BE2C (cell line): ENCODE measurements at regions not wholly inside any gene's neighbourhood (a gene's known extent, or its start where the extent isn't known, plus 50 kb on each side); places are given as distances from the start of the nearest gene placed in this dataset.

Source experiments
- DNase-seq: peaks from one replicate; pipeline ENCODE4 v3.0.0-alpha.2; 2020
- H3K27me3 ChIP-seq: fragments of 250-450 bp; sonication (Bioruptor Pico); 2 replicates; pipeline ENCODE4 v1.5.1; 2020; ENCODE audit warnings: mild to moderate bottlenecking
- H3K36me3 ChIP-seq: fragments of 250-450 bp; sonication (Bioruptor Pico); 2 replicates; pipeline ENCODE4 v1.5.1; 2020; ENCODE audit warnings: mild to moderate bottlenecking
- H3K4me1 ChIP-seq: fragments of 250-450 bp; sonication (Bioruptor Pico); 2 replicates; pipeline ENCODE4 v1.5.1; 2020
- H3K4me3 ChIP-seq: 2 replicates; pipeline ENCODE4 v1.5.1; 2011; ENCODE audit warnings: low read depth, low read length
- H3K9me3 ChIP-seq: fragments of 250-450 bp; sonication (Bioruptor Pico); 2 replicates; pipeline ENCODE4 v1.5.1; 2020
- TF ChIP-seq, protein P1 (sequence below): IDR thresholded peaks from 2 replicates; pipeline ENCODE4 v1.5.1; 2012; ENCODE audit warnings: mild to moderate bottlenecking, low read depth, low read length

DNA sequence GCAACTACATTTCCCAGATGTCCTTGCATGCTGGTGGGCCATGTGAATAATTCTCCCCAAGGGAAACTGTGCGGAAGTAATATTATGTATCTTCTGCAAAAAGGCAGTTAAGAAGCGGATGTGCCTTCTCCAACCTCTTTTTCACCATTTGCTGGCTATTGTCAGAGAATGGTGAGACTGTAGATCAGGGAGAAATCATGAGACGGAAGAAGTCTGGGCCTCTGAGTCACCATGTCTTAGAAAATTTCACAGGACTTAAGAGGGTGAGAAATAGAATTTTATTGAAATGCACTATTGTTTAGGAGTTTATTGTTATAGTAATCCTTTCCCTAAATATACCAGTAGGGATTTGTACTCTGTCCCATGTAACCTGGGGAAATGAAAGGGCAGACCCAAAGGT is 298.7 kb upstream of the ZC3H12C start:
- Histone ChIP-seq H3K4me3 (no peak overlapping the region), H3K9me3 (no peaks in the 10 kb centered on the region), H3K27me3 (no peaks in the 10 kb centered on the region), H3K36me3 (no peaks in the 10 kb centered on the region), H3K4me1 (no peaks in the 10 kb centered on the region)
- DNase-seq: no peak
- TF ChIP-seq, protein P1, sequence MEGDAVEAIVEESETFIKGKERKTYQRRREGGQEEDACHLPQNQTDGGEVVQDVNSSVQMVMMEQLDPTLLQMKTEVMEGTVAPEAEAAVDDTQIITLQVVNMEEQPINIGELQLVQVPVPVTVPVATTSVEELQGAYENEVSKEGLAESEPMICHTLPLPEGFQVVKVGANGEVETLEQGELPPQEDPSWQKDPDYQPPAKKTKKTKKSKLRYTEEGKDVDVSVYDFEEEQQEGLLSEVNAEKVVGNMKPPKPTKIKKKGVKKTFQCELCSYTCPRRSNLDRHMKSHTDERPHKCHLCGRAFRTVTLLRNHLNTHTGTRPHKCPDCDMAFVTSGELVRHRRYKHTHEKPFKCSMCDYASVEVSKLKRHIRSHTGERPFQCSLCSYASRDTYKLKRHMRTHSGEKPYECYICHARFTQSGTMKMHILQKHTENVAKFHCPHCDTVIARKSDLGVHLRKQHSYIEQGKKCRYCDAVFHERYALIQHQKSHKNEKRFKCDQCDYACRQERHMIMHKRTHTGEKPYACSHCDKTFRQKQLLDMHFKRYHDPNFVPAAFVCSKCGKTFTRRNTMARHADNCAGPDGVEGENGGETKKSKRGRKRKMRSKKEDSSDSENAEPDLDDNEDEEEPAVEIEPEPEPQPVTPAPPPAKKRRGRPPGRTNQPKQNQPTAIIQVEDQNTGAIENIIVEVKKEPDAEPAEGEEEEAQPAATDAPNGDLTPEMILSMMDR: no peak

- Histone ChIP-seq H3K4me3 (no peak overlapping the region), H3K27me3 (no peaks in the 10 kb centered on the region), H3K9me3 (no peaks in the 10 kb centered on the region), H3K36me3 (no peaks in the 10 kb centered on the region), H3K4me1 (no peaks in the 10 kb centered on the region)
- no peak for DNase-seq
- TF ChIP-seq, protein P1: no peak
These were observed 298.0 kb upstream of the ZC3H12C start for GRCh38 chr11:109795234-109795633.

DNA sequence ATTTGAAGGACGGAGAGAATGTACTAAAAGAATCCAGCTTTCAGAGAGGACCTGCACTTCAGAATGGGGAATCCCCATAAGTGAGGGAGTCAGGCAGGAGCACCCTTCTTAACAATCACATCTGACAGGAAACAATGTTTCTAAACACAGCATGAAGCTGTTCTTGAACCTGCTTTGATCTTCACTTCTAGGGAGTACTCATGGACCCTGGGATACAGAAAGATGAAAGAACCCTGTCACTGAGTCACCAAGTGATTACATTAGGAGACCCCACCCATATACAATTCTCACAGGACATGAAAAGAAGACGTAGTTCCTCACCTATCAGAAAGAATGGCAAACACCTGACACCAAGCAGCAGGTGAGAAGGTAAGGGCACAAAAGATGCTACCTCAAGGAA is 296.9 kb upstream of the ZC3H12C start:
- H3K4me1 ChIP-seq: no peaks in the 10 kb centered on the region
- no peaks in the 10 kb centered on the region for H3K36me3 ChIP-seq
- H3K9me3 ChIP-seq: no peaks in the 10 kb centered on the region
- DNase-seq: no peak
- TF ChIP-seq, protein P1: no peak
- H3K4me3 ChIP-seq: no peak overlapping the region
- no peaks in the 10 kb centered on the region for H3K27me3 ChIP-seq

DNA sequence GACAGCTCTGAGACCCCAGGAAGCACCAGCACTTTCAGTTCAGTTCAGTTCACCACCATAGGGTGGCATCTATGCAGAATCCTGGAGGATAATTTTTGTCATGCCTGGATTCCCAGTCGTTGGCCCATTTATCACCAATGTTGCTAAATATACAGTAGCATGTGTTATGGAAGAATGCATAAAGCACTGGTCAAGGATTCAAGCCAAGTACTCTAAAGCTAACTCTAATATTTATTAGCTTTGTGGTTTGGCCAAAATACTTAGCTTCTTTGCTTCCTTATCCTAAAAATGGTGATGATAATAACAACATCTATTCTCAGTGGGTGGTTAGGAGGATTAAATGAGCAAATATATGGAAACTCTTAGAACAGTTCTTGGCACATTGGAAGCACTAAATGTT is 294.7 kb upstream of the ZC3H12C start:
- Histone ChIP-seq H3K9me3 (no peaks in the 10 kb centered on the region), H3K4me1 (no peaks in the 10 kb centered on the region), H3K4me3 (no peak overlapping the region), H3K27me3 (no peaks in the 10 kb centered on the region), H3K36me3 (no peaks in the 10 kb centered on the region)
- TF ChIP-seq, protein P1: no peak
- DNase-seq: no peak

- H3K27me3 ChIP-seq: no peaks in the 10 kb centered on the region
- TF ChIP-seq, protein P1: no peak
- H3K4me1 ChIP-seq: no peaks in the 10 kb centered on the region
These were observed 293.6 kb upstream of the ZC3H12C start for GRCh38 chr11:109799604-109800003.

GRCh38 chr11:109804911-109805310 is 288.3 kb upstream of the ZC3H12C start:
- H3K36me3 ChIP-seq: no peaks in the 10 kb centered on the region
- no peaks in the 10 kb centered on the region for H3K4me1 ChIP-seq
- H3K9me3 ChIP-seq: no peaks in the 10 kb centered on the region
- no peaks in the 10 kb centered on the region for H3K27me3 ChIP-seq
- TF ChIP-seq, protein P1: no peak
- H3K4me3 ChIP-seq: no peak overlapping the region
- DNase-seq: no peak

More at GRCh38 chr11:109799604-109800003, 293.6 kb upstream of the ZC3H12C start:
- H3K4me3 ChIP-seq: no peak overlapping the region
- H3K9me3 ChIP-seq: no peaks in the 10 kb centered on the region
- H3K36me3 ChIP-seq: no peaks in the 10 kb centered on the region
- no peak for DNase-seq
